NCI-H748 (cell line): ENCODE measurements at regions not wholly inside any gene's neighbourhood (a gene's known extent, or its start where the extent isn't known, plus 50 kb on each side); places are given as distances from the start of the nearest gene placed in this dataset.
A peak's percentile ranks its signal among the peaks of the same experiment; 100 is the strongest.

Experiments
- DNase-seq: peaks from one replicate; lab custom pipeline; 2025; ENCODE audit not compliant: unreplicated experiment; lab: John Stamatoyannopoulos, UW

DNA sequence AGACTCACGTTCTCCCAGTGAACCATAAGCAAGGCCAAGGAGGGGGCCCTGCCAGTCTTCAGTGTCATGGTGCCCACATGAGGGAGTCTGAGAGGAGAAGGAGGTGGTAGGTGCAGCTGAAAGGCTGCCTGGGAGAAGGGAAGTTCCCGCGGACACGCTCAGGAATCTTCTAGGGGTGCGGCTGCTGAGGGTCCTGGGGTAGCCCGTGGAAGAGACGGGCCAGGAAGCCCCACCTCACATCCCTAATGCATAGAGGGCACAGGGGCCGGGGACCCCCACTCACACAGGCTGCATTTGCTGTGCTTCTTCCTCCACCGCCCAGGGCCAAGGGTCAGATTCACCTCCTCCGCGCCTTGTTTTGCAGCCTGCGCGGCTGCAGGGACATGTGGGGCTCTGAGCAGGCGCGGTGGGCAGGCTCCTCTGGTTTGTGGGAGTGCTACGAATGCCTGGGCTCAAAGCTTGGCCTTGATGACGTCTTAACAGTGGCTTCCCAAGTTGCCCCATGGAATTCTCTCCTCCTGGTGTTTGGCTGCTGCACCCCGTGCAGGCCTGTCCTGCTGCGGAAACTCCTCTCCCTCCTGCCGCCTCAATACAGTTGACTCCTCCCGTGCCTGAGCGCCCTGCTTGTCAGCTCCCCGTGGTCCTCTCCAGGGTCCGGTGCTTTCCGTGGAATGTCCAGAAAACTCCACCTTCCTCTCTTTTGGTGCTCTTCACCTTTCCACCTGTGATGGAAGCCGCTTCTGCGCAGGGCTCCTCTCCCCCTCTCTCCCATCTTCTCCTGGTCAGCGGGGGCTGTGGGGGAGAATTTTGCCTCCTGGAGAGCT lies 95.7 kb downstream of the VAPA start:
- no peak for DNase-seq

GRCh38 chr18:10010611-10011015 lies 96.8 kb downstream of the VAPA start:
- DNase-seq: no peak

DNA sequence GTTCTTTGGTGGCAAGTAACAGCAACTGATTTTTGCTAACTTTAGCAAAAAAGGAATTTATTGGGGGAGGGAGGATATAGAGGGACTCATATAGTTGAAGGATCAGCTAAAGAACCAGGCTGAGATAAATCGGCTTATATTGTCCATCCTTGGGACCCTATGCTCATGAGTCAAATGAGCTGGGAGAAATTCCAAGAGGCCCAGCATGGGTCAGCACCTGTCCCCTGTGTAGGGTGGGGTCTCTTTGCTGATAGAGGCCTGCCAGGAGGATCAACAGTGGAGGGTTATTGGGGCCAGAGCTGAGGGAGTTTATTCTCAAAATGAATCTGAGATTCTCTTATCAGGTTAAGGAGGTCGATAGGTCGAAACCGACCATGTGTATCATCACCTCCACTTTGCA lies 97.2 kb downstream of the VAPA start:
- no peak for DNase-seq

DNA sequence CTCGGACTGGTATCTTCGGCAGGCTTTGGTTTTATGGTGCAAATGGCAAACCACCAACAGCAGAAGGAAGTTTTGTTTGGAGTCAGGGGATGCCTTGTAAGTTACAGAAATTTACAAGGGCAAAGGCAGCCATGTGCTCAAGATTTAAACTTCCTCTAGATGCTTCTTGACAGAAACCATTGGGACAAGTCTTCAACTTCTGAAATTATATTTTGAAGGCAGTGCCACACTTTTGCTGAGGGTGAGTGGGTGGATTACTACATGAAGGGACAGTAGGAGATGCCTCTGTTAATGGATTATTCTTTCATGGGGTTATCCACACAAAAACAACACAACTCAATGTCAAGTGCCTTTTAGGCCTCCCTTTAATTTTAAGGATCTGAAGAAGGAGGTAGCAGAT lies 97.9 kb downstream of the VAPA start:
- DNase-seq: no peak

- DNase-seq: no peak
Measured at GRCh38 chr18:10012526-10012925, 98.7 kb downstream of the VAPA start.

DNA sequence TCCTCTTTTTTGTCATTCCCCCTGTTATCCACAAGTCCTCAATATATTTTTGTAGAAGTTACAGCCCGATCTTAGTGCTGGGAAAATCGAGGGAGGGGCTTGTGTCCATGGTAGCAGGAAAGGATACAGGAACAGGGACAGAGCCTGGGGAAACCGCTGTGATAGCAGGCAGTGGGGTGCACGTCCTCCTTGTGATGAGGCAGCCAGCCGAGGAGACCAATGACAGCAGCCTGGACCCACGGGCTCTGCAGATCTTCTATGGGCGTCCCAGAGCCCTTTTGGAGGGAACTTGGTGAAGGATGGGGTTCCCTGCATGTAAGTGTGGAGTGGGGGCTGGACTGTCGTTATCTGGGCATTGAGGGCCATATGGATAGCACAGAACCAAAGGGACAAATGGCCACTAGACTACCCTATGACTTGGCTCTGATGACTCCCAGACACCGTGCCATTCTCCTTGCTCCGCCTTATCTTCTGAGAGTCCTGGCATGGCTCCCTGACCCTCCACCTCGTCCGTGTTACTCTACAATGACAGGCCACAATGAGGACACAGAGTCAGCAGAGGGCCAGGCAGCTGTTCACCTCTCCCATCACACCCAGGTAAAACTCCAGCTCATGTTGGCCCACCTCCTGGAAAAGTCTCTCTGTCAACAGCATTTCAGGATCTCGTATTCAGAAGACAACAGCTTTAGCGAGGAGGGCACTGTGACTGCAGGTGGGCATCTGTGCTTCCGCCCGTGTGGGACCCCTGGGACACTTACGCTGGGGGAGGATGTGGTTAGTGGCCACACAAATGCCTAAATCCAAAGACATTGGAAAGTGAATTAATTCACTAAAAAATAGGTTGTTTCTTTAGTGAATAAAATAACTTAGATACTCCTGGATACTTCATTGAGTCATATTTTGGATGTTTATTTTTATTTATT lies 100.1 kb downstream of the VAPA start:
- no peak for DNase-seq

GRCh38 chr18:10015288-10015701 lies 101.5 kb downstream of the VAPA start:
- DNase-seq: no peak

DNA sequence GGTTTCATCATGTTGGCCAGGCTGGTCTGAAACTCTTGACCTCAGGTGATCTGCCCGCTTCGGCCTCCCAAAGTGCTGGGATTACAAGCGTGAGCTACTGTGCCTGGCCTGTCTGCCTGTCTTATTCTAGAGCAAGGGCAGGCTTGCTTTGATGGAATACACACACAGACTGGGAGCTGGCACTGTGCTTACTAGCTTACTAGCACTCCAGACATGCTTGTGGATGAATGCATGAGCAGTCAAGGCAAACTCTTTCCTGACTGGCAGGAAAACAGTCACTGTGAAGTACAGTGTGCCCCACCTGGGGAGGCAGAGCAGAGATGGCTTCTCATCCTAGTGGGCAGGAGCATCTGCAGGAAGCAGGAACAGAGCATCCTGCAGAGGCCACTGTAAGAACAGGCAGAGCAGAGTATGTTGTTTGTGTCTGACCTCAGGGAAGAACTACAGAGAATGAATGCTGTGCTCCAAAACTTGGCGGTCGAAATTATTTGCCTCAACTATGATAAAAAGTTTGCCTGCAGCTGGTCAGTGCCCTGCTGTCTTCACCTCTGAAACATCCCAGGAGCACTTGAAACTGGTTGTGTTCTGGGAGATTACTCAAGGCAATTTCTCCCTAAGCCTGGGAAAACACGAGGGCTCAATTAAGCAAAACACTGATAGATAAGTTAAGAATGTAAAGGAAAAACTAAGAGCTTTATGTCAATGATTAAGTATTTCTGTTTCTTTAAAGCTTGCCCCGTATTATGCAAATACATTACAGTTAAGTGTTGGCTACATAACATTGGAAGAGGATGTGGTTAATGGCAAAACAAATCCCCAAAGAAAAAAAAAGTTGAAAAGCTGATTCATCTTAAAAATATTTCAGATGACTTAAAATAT lies 102.4 kb downstream of the VAPA start:
- DNase-seq: peak; percentile 31

GRCh38 chr18:10017043-10017442 lies 103.2 kb downstream of the VAPA start:
- no peak for DNase-seq

DNA sequence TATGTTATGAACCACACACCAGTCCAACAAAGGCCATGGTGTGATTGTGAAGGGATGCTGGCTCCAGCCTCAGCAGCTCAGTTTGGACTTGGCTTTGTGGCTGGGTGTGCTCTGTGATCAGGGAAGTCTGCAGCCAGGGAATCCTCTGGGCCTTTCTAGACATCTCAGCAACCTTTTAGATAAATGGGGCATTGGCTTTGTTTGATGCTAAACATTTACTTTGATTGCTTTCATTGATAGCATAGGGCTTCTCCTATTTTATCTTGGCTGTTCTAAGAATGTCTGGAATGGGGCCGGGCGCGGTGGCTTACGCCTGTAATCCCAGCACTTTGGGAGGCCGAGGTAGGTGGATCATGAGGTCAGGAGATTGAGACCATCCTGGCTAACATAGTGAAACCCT lies 104.5 kb downstream of the VAPA start:
- no peak for DNase-seq

GRCh38 chr18:10020171-10020570 lies 106.4 kb downstream of the VAPA start:
- DNase-seq: peak; percentile 99

GRCh38 chr18:10022365-10022764 lies 108.5 kb downstream of the VAPA start:
- no peak for DNase-seq

DNA sequence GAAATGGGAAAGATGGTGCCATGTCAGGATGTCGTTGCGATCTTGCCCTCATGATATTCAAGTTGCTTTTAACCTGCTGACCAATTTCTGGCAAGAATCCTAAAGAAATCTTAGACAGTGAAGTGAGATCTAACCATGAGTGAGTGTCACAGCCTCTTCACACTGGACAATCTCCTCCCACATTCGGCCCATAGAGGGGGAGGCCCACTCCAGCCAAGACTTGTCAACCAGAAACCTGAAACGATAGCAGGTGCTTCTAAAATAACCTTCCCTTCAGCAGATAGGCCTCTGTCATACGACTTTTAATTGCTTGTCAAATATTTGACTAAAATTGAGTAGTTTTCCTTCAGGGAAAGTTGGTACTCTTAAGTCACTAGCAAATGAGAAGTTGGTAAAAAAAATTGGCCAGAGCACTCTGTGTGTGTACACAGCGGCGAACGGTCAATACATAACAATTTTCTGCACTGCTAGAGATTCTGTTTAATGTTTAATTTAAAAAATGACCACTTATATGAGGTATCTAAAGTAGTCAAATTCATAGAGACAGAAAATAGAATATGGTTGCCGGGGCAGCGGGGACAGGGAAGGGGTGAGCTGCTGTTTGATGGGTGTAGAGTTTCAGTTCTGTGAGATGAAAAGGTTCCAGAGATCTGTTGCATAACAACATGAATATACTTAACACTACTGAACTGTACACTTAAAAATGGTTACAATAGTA lies 110.2 kb downstream of the VAPA start:
- DNase-seq: peak; percentile 99

- DNase-seq: no peak
Measured at GRCh38 chr18:10025711-10026670, 112.2 kb downstream of the VAPA start.

GRCh38 chr18:10027031-10027430 lies 113.2 kb downstream of the VAPA start:
- no peak for DNase-seq

DNA sequence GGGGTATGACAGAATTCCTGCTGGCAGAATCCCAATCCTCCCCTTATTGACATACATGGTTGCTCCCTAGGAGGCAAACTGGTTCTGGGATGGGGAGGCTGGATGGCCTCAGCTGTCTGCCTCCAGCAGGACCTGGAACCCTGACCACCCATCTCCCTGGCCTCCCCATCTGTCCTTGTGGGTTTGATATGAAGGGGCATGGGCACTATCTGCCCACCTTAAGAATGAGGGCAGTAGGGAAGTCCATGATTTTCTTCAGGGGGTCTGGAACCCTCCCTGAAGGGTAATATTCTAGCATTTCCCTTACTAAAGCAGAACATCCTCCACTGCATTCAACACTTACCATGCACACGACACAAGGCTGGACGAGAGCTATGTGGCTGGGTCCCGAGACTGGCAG lies 113.6 kb downstream of the VAPA start:
- no peak for DNase-seq

DNA sequence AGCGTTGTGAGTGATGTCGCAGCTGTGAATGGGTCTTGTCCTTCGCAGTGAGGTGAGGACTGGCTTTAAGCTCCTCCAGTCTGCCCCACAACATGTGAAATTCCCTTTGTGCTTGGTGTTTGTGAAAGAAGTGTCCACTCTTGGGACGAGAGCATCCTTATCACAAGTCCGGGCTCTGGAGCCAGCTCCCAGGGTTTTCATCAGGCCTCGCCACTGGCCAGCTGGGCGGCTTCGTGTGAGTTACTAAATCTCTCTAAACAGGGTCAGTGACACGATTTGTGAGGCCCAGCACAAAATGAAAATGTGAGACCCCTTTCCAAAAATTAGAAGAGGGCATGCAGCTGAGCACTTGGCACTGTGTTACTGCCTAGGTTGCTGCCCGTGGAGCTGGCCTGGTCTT lies 115.9 kb downstream of the VAPA start:
- DNase-seq: no peak

DNA sequence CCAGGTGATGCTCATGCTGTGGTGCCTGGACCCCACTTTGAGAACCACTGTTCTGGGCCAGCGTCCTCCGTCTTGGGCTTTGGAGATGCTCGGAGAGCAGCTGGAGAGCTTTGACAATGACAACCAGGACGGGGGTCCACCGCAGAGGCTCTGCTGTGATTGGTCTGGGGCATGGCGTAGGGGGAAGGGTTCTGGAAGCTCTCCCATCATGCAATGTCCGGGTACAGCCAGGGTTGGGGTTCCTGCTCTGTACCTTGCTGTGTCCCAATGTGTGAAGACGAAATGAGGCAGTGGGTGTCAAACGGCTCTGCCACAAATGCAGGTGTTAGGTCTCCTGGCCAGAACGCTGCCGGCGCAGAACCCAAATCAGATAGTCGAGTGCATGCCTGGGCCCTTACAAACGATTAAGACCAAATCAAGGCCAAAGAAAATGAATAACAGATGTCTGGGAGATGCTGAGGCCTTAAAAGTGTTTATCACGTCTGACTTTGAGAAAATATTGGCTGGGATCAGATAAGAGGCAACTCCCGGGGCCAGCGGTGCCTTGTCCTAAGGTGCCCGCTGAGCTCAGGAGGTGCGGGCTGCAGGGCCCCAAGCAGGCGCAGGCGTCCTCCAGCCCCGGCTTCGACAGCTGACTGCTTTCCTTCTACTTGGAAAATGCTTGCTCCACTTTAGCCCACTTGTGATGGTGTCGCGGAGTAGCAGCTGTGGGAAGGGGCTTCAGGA lies 117.2 kb downstream of the VAPA start:
- no peak for DNase-seq
